CD4-positive, CD25-positive, alpha-beta regulatory T cell (primary cell): ENCODE measurements at regions not wholly inside any gene's neighbourhood (a gene's known extent, or its start where the extent isn't known, plus 50 kb on each side); places are given as distances from the start of the nearest gene placed in this dataset.

Source experiments
- ATAC-seq, 2 donors: fragments of 150-1000 bp; cut with Tn5 transposase; one replicate each; pipeline ENCODE4 v1.10.0; 2021; ENCODE audit warnings: low read depth in 2 of 2, moderate number of reproducible peaks in 2 of 2, moderate library complexity in 1 of 2
- DNase-seq, 3 donors: peaks; one replicate each; pipeline versions ENCODE4 v3.0.0 to v3.0.0-alpha.2; 2012 to 2022; ENCODE audit warnings: mixed read lengths in 1 of 3
- H3K27ac ChIP-seq: one replicate; pipeline ENCODE4 v1.7.0; 2013; ENCODE audit warnings: mild to moderate bottlenecking, low read length; ENCODE audit not compliant: insufficient read depth, poor library complexity, severe bottlenecking
- H3K27me3 ChIP-seq: one replicate; pipeline ENCODE4 v1.7.0; 2013; ENCODE audit warnings: low read length; ENCODE audit not compliant: control insufficient read depth, insufficient read depth
- H3K36me3 ChIP-seq: one replicate; pipeline ENCODE4 v1.7.0; 2013; ENCODE audit warnings: mild to moderate bottlenecking, low read length, moderate library complexity; ENCODE audit not compliant: control insufficient read depth, insufficient read depth
- H3K4me1 ChIP-seq: 2 replicates; pipeline ENCODE4 v1.7.0; 2013; ENCODE audit warnings: mild to moderate bottlenecking, low read length; ENCODE audit not compliant: insufficient read depth, control insufficient read depth, poor library complexity, severe bottlenecking
- H3K4me3 ChIP-seq: one replicate; pipeline ENCODE4 v1.7.0; 2013; ENCODE audit warnings: low read depth, mild to moderate bottlenecking, low read length, moderate library complexity
- H3K9me3 ChIP-seq, 2 experiments: 1 replicate in 1 of 2; 2 replicates in 1 of 2; pipeline ENCODE4 v1.7.0; 2013; ENCODE audit warnings: low read length in 2 of 2, mild to moderate bottlenecking in 1 of 2, moderate library complexity in 1 of 2; ENCODE audit not compliant: control insufficient read depth in 2 of 2
- H3K27ac Mint-ChIP-seq, 3 donors: one replicate each; pipeline ENCODE4 v1.8.0; 2020 to 2022; ENCODE audit warnings: mild to moderate bottlenecking in 3 of 3, mixed read lengths in 3 of 3, moderate library complexity in 2 of 3
- H3K27me3 Mint-ChIP-seq: one replicate; pipeline ENCODE4 v1.8.0; 2022; ENCODE audit warnings: mild to moderate bottlenecking, mixed read lengths
- H3K36me3 Mint-ChIP-seq: one replicate; pipeline ENCODE4 v1.8.0; 2020; ENCODE audit warnings: mixed read lengths
- H3K4me1 Mint-ChIP-seq, 4 donors: one replicate each; pipeline ENCODE4 v1.8.0; 2020 to 2022; ENCODE audit warnings: mixed read lengths in 4 of 4, mild to moderate bottlenecking in 1 of 4
- H3K4me3 Mint-ChIP-seq, 4 donors: one replicate each; pipeline ENCODE4 v1.8.0; 2020 to 2022; ENCODE audit warnings: mild to moderate bottlenecking in 4 of 4, mixed read lengths in 4 of 4, moderate library complexity in 3 of 4
- H3K9me3 Mint-ChIP-seq, 7 donors: one replicate each; pipeline ENCODE4 v1.8.0; 2020 to 2022; ENCODE audit warnings: mixed read lengths in 7 of 7, mild to moderate bottlenecking in 3 of 7, moderate library complexity in 2 of 7

DNA sequence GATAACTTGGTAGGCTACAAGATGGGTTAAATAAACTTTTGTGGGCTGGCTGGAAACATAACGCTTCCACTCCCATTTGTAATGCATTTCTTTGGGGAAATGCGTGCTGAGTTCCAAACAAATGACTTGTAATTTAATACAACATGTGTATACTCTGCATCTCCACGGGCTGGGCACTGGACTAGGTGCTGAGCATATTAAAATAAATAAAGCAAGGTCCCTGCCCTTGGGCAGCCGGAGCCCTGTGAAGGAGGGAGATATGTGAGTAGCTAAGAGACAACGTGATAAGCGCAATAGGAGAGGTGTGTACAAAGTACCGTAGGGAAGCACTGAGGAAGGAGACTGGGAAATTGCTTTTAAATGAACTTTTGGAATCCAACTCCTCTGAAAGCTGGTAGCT is 147.2 kb upstream of the RBPJ start:
- no peaks in the 10 kb centered on the region for H3K27me3 ChIP-seq
- no peaks in the 10 kb centered on the region for H3K36me3 Mint-ChIP-seq
- H3K27me3 Mint-ChIP-seq, result peaks cover 8% of the 10 kb centered on the region
- H3K4me1 ChIP-seq, result peaks cover 9% of the 10 kb centered on the region
- DNase-seq (no peak), ATAC-seq (no peak)
- H3K36me3 ChIP-seq, result no peaks in the 10 kb centered on the region
- no peak overlapping the region for H3K27ac ChIP-seq
- peaks cover 0 to 6% (median 2%) of the 10 kb centered on the region in 4 donors for H3K4me1 Mint-ChIP-seq
- H3K27ac Mint-ChIP-seq, result peak overlapping the region in 2 of 3 donors; percentile 71
- H3K4me3 ChIP-seq, result peak overlapping the region; percentile 58
- no peaks in the 10 kb centered on the region for H3K9me3 ChIP-seq
- H3K9me3 Mint-ChIP-seq, result peaks cover 0 to 1% (median 0%) of the 10 kb centered on the region in 7 donors
- peak overlapping the region in 3 of 4 donors; percentile 62 to 66 (median 64) for H3K4me3 Mint-ChIP-seq

DNA sequence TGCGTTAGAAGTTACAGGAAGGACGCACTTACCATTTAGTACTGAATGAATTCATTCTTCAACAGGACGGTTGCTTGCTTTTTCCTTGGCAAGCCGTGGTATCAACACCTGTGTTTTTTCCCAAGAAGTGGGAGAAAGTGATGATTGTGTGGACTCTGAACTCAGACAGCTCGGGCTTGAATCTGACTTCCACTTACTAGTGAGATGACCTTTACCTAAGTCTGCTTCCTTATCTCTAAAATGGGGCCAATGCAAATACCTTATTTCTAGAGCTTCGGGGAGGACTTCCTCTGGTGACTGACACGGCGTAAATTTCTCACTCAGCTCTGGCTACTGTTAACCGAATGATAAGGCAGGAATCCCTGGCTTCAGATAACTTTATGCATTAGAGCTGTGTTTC is 146.8 kb upstream of the RBPJ start:
- Mint-ChIP-seq H3K36me3 (no peaks in the 10 kb centered on the region), H3K4me1 (peaks cover 1 to 7% (median 4%) of the 10 kb centered on the region in 4 donors), H3K27ac (peak overlapping the region in 2 of 3 donors; percentile 71), H3K4me3 (peak overlapping the region in 3 of 4 donors; percentile 62 to 66 (median 64)), H3K27me3 (peaks cover 8% of the 10 kb centered on the region), H3K9me3 (peaks cover 0 to 1% (median 0%) of the 10 kb centered on the region in 7 donors)
- Histone ChIP-seq H3K9me3 (no peaks in the 10 kb centered on the region), H3K27me3 (no peaks in the 10 kb centered on the region), H3K27ac (no peak overlapping the region), H3K4me3 (peak overlapping the region; percentile 58), H3K4me1 (peaks cover 12% of the 10 kb centered on the region), H3K36me3 (no peaks in the 10 kb centered on the region)
- no peak for DNase-seq
- no peak for ATAC-seq

DNA sequence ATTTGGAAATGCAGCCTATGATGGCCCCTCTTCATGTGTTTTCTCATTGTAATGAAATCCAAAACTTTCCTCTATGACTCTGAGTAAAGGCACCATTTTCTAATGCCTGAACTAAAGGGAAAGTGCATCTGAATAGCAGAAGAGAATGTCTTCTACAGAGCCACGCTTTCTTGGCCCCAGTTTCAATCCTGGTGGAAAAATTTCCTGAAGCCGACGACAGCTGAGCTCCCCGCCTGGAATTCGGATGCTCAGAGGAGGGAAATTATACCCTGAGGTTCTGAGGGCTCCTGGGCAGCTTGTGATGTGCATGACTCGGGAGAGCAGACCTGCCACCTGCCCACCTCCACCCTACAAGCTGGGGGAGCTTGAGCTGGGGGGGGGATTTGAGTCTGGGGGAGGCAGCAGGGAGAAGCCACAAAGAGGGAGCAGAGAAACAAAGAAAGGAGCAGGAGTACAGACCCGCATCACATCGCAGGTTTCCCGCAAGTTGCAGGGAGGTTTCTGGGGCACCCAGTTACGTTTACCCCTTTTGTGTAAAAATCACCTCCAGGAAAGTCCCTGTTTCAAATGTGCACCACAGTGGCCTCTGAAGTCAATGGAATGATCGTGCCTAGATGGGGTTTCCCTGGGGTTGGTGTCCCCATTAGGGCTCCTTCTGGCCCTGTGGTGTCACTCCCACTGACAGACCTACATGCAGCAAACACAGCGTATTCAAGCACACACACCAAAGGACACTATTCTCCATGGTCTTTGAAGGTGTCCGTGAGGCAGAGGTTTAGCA is 145.6 kb upstream of the RBPJ start:
- Mint-ChIP-seq H3K27ac (peak overlapping the region in 2 of 3 donors; percentile 56 to 59), H3K9me3 (peaks cover 0 to 3% (median 0%) of the 10 kb centered on the region in 7 donors), H3K4me1 (peaks cover 4 to 15% (median 5%) of the 10 kb centered on the region in 4 donors), H3K36me3 (no peaks in the 10 kb centered on the region), H3K4me3 (no peak overlapping the region), H3K27me3 (peaks cover 8% of the 10 kb centered on the region)
- DNase-seq (peak in 2 of 3 donors; percentile 8 to 17), ATAC-seq (peak; percentile 22 to 51)
- H3K9me3 ChIP-seq, result no peaks in the 10 kb centered on the region
- no peak overlapping the region for H3K4me3 ChIP-seq
- H3K4me1 ChIP-seq, result peaks cover 15% of the 10 kb centered on the region
- no peaks in the 10 kb centered on the region for H3K27me3 ChIP-seq
- no peaks in the 10 kb centered on the region for H3K36me3 ChIP-seq
- H3K27ac ChIP-seq, result peak overlapping the region; percentile 41

DNA sequence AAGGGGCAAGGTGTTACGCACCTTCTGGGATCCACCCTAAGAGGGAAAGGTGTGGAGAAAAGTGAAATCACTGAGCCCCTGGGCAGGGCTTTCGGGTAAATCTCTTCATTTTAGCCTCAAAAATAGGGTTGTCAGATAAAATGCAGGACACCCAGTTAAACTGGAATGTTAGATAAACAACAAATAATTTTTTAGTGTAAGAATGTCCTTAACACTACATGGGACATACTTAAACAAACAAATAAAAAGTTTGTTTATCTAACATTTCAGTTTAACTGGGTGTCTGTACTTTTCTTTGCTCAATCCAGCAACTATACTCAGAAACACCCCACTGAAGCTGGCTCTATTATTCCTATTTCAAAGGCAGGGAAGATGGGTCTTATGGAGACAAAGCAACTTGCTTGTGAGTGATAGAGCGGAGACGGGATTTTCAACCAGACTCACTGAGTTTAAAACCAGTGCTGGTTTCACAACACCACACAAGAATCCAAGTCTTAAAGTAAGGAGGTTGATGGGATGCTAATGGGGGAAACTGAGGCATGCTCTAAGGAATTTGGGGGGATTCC is 144.8 kb upstream of the RBPJ start:
- ATAC-seq (no peak), DNase-seq (no peak)
- peaks cover 8% of the 10 kb centered on the region for H3K27me3 Mint-ChIP-seq
- Histone ChIP-seq H3K9me3 (peaks cover 0 to 4% of the 10 kb centered on the region in 2 experiments), H3K4me3 (no peak overlapping the region), H3K27me3 (no peaks in the 10 kb centered on the region), H3K4me1 (peaks cover 15% of the 10 kb centered on the region), H3K27ac (peak overlapping the region; percentile 41), H3K36me3 (no peaks in the 10 kb centered on the region)
- H3K9me3 Mint-ChIP-seq, result peaks cover 0 to 3% (median 0%) of the 10 kb centered on the region in 7 donors
- no peaks in the 10 kb centered on the region for H3K36me3 Mint-ChIP-seq
- H3K4me1 Mint-ChIP-seq, result peaks cover 4 to 15% (median 5%) of the 10 kb centered on the region in 4 donors
- H3K27ac Mint-ChIP-seq, result no peak overlapping the region
- H3K4me3 Mint-ChIP-seq, result no peak overlapping the region

DNA sequence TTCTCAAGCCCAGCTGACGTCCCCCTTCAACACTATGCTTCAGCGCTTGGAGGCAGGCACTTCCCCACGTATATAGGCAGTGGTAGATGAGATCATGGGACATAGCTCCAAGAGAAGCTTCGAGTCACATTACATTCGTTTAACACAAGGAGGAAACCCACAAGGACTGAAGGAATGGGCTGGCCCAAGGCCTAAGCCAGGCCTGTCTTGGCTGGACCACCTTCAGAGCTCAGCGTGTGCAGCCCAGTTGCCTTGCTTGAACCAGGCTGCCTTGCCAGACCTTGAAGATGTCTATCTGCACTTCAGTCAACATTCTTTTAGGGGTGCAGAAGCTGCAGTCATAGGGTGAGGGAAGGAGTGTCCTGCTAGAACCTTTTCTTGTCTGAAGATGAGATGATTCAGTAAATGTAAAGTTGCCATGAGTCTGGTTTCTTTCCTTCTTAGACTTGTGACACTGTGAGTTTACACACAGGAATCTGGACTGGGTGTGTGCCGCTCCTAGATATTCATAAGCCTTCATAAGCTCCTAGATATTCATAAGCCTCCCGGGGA is 144.1 kb upstream of the RBPJ start:
- Histone ChIP-seq H3K27me3 (no peaks in the 10 kb centered on the region), H3K4me1 (peaks cover 15% of the 10 kb centered on the region), H3K9me3 (peaks cover 0 to 4% of the 10 kb centered on the region in 2 experiments), H3K27ac (no peak overlapping the region), H3K36me3 (no peaks in the 10 kb centered on the region), H3K4me3 (no peak overlapping the region)
- no peaks in the 10 kb centered on the region for H3K36me3 Mint-ChIP-seq
- H3K4me3 Mint-ChIP-seq, result no peak overlapping the region
- H3K9me3 Mint-ChIP-seq, result peaks cover 0 to 3% (median 0%) of the 10 kb centered on the region in 7 donors
- DNase-seq (no peak), ATAC-seq (no peak)
- H3K4me1 Mint-ChIP-seq, result peaks cover 4 to 15% (median 5%) of the 10 kb centered on the region in 4 donors
- H3K27me3 Mint-ChIP-seq, result peaks cover 4% of the 10 kb centered on the region
- peak overlapping the region in 1 of 3 donors; percentile 8 for H3K27ac Mint-ChIP-seq

DNA sequence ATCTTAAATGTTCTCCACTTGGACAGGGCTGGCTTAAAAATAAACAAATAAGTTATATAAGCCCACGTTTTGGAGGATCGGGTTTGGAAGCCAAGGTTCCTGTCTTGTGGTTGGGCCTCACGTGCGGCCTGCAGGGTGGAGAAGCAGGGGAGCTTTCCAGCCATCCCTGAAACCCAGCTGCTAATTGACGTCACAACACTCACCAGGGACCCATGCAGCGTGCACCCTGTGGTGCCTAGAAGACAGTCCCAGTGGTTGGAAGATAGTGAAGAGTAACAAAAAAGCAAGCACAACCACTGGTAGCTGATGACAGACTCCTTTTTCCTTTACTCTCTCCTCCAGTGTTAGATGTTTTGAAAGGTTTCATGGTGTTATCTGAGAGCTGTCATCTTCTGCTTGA is 142.0 kb upstream of the RBPJ start:
- Histone ChIP-seq H3K27me3 (no peaks in the 10 kb centered on the region), H3K36me3 (no peaks in the 10 kb centered on the region), H3K27ac (no peak overlapping the region), H3K9me3 (peaks cover 0 to 4% of the 10 kb centered on the region in 2 experiments), H3K4me1 (peaks cover 15% of the 10 kb centered on the region), H3K4me3 (no peak overlapping the region)
- peaks cover under 1% of the 10 kb centered on the region for H3K27me3 Mint-ChIP-seq
- H3K9me3 Mint-ChIP-seq, result peaks cover 0 to 3% (median 0%) of the 10 kb centered on the region in 7 donors
- H3K4me1 Mint-ChIP-seq, result peaks cover 4 to 12% (median 5%) of the 10 kb centered on the region in 4 donors
- ATAC-seq, result no peak
- DNase-seq, result peak in 1 of 3 donors; percentile 5
- peak overlapping the region in 1 of 3 donors; percentile 44 for H3K27ac Mint-ChIP-seq
- peak overlapping the region in 1 of 4 donors; percentile 23 for H3K4me3 Mint-ChIP-seq
- H3K36me3 Mint-ChIP-seq, result no peaks in the 10 kb centered on the region

DNA sequence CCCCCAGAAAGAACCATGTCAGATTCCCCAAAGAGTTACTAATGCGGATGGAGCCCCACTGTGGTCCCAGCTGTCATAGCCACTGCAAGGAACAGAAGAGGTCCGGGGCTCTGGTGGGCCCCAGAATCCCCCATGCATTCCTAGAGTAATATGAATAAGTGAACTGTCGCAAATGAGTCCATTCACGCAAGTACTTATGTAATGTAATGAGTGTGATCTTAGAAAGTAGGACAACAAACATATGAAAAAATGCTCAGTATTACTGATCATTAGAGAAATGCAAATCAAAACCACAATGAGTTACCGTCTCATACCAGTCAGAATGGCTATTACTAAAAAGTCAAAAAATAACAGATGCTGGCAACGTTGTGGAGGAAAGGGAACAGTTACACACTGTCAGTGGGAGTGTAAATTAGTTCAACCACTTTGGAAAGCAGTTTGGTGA is 141.5 kb upstream of the RBPJ start:
- Histone ChIP-seq H3K4me1 (peaks cover 15% of the 10 kb centered on the region), H3K27ac (no peak overlapping the region), H3K9me3 (peaks cover 0 to 4% of the 10 kb centered on the region in 2 experiments), H3K4me3 (no peak overlapping the region), H3K27me3 (no peaks in the 10 kb centered on the region), H3K36me3 (no peaks in the 10 kb centered on the region)
- Mint-ChIP-seq H3K27ac (peak overlapping the region in 1 of 3 donors; percentile 44), H3K4me3 (peak overlapping the region in 1 of 4 donors; percentile 23), H3K9me3 (peaks cover 0 to 3% (median 0%) of the 10 kb centered on the region in 7 donors), H3K36me3 (no peaks in the 10 kb centered on the region), H3K27me3 (no peaks in the 10 kb centered on the region), H3K4me1 (peaks cover 4 to 12% (median 5%) of the 10 kb centered on the region in 4 donors)
- DNase-seq (no peak), ATAC-seq (no peak)
